PFSK-1 (cell line): ENCODE measurements at regions not wholly inside any gene's neighbourhood (a gene's known extent, or its start where the extent isn't known, plus 50 kb on each side); places are given as distances from the start of the nearest gene placed in this dataset.

Experiments used
- POLR2AphosphoS5 ChIP-seq: IDR thresholded peaks from 2 replicates; pipeline ENCODE4 v1.6.1; 2012; ENCODE audit warnings: low read depth, mild to moderate bottlenecking, control low read depth, low read length, moderate library complexity
- TF ChIP-seq, protein P1 (sequence below), 2 experiments: IDR thresholded peaks; 2 replicates each; pipeline versions ENCODE4 v1.6.1 to v1.8.0; 2011 to 2012; ENCODE audit warnings: low read depth in 2 of 2, low read length in 2 of 2, control low read depth in 1 of 2, inconsistent platforms in 1 of 2, mild to moderate bottlenecking in 1 of 2, moderate library complexity in 1 of 2; ENCODE audit not compliant: insufficient read depth in 1 of 2

DNA sequence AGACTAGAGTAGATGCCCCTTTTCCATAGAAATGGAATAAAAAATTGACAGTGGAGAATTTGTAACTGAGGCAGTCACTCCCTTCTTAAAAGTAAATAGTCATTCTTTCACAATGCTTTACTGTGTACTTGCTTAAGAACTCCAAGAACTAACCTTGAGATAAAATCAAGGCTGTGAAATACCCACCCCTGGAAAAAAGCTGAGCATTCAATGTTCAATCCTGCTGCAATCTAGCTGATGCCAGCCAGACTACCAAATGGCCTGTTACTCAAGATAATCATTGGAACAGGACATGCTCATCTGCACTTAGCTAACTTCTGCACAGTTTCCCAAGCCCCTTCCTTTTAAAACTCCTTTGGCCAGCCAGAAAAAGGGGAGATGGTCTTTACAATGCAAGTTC lies 367.4 kb upstream of the GULP1 start:
- TF ChIP-seq, protein P1, sequence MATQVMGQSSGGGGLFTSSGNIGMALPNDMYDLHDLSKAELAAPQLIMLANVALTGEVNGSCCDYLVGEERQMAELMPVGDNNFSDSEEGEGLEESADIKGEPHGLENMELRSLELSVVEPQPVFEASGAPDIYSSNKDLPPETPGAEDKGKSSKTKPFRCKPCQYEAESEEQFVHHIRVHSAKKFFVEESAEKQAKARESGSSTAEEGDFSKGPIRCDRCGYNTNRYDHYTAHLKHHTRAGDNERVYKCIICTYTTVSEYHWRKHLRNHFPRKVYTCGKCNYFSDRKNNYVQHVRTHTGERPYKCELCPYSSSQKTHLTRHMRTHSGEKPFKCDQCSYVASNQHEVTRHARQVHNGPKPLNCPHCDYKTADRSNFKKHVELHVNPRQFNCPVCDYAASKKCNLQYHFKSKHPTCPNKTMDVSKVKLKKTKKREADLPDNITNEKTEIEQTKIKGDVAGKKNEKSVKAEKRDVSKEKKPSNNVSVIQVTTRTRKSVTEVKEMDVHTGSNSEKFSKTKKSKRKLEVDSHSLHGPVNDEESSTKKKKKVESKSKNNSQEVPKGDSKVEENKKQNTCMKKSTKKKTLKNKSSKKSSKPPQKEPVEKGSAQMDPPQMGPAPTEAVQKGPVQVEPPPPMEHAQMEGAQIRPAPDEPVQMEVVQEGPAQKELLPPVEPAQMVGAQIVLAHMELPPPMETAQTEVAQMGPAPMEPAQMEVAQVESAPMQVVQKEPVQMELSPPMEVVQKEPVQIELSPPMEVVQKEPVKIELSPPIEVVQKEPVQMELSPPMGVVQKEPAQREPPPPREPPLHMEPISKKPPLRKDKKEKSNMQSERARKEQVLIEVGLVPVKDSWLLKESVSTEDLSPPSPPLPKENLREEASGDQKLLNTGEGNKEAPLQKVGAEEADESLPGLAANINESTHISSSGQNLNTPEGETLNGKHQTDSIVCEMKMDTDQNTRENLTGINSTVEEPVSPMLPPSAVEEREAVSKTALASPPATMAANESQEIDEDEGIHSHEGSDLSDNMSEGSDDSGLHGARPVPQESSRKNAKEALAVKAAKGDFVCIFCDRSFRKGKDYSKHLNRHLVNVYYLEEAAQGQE (IDR thresholded peaks at IDR 0.05; ENCODE audit: insufficient read depth in 1 of 2, low read depth in 2 of 2, low read length in 2 of 2): no peak
- TF ChIP-seq POLR2AphosphoS5: no peak
